GM23248 (cell line): ENCODE measurements at regions not wholly inside any gene's neighbourhood (a gene's known extent, or its start where the extent isn't known, plus 50 kb on each side); places are given as distances from the start of the nearest gene placed in this dataset.

Experiments
- EZH2 ChIP-seq: fragments of 200-600 bp; sonication (generic); IDR thresholded peaks from 2 replicates; pipeline ENCODE4 v1.6.1; 2018; ENCODE audit warnings: antibody characterized with exemption, mild to moderate bottlenecking; ENCODE audit not compliant: insufficient read depth, poor library complexity, severe bottlenecking
- EZH2phosphoT487 ChIP-seq: fragments of 200-600 bp; sonication (generic); IDR thresholded peaks from 2 replicates; pipeline ENCODE4 v1.6.1; 2018; ENCODE audit warnings: antibody characterized with exemption, moderate library complexity, mild to moderate bottlenecking, low read depth; ENCODE audit not compliant: insufficient read depth

- TF ChIP-seq EZH2, result no peak
- no peak for TF ChIP-seq EZH2phosphoT487
These were observed 154.0 kb upstream of the KCNK2 start for GRCh38 chr1:214928574-214928973.
